ENCODE measurements at regions not wholly inside any gene's neighbourhood (a gene's known extent, or its start where the extent isn't known, plus 50 kb on each side); places are given as distances from the start of the nearest gene placed in this dataset.

DNA sequence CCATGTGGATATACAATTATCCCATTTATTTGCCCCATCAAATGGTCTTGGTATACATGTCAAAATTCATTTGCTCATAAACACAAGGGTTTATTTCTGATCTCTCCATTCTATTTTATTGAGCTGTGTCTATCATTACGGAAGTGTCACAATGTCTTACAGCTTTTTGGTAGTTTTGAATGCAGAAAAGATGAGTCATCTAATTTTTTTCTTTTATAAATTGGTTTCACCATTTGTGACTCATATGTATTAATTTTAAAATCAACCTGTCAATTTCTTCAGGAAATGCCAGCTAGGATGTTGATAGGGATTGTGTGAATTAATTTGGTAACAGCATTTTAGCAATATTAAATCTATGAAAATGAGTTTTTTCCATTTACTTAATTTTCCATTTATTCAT is 2549.4 kb downstream of the PCDH9 start:
- TF ChIP-seq, protein P1, sequence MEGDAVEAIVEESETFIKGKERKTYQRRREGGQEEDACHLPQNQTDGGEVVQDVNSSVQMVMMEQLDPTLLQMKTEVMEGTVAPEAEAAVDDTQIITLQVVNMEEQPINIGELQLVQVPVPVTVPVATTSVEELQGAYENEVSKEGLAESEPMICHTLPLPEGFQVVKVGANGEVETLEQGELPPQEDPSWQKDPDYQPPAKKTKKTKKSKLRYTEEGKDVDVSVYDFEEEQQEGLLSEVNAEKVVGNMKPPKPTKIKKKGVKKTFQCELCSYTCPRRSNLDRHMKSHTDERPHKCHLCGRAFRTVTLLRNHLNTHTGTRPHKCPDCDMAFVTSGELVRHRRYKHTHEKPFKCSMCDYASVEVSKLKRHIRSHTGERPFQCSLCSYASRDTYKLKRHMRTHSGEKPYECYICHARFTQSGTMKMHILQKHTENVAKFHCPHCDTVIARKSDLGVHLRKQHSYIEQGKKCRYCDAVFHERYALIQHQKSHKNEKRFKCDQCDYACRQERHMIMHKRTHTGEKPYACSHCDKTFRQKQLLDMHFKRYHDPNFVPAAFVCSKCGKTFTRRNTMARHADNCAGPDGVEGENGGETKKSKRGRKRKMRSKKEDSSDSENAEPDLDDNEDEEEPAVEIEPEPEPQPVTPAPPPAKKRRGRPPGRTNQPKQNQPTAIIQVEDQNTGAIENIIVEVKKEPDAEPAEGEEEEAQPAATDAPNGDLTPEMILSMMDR (IDR thresholded peaks at IDR 0.05), result no peak
- no peak for TF ChIP-seq POLR2A (IDR thresholded peaks at IDR 0.05)
